GM18867 (cell line): ENCODE measurements at regions not wholly inside any gene's neighbourhood (a gene's known extent, or its start where the extent isn't known, plus 50 kb on each side); places are given as distances from the start of the nearest gene placed in this dataset.
"Not testable (repeated sequence)": the region's sequence is repeated elsewhere in the genome, so short reads cannot be mapped to it uniquely, and the experiment has no call there.

ENCODE experiments used
- ATAC-seq: cut with Tn5 transposase; IDR thresholded peaks from one replicate; pipeline ENCODE4 v1.9.1; 2021; ENCODE audit warnings: mild to moderate bottlenecking, moderate library complexity; ENCODE audit not compliant: unreplicated experiment

DNA sequence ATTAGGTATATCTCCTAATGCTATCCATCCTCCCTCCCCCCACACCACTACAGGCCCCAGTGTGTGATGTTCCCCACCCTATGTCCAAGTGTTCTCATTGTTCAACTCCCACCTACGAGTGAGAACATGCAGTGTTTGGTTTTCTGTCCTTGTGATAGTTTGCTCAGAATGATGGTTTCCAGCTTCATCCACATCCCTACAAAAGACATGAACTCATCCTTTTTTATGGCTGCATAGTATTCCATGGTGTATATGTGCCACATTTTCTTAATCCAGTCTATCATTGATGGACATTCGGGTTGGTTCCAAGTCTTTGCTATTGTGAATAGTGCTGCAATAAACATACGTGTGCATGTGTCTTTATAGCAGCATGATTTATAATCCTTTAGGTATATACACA lies 53.8 kb upstream of the HIVEP2 start:
- ATAC-seq: not testable (repeated sequence)

- no peak for ATAC-seq
These were observed 55.8 kb upstream of the HIVEP2 start for GRCh38 chr6:143000811-143001210.

- no peak for ATAC-seq
These were observed 57.7 kb upstream of the HIVEP2 start for GRCh38 chr6:143002686-143003085.

GRCh38 chr6:143003676-143004075 lies 57.0 kb upstream of the AIG1 start:
- no peak for ATAC-seq

- ATAC-seq: no peak
These were observed 54.9 kb upstream of the AIG1 start for GRCh38 chr6:143005816-143006215.

GRCh38 chr6:143006787-143007186 lies 53.9 kb upstream of the AIG1 start:
- ATAC-seq: peak; percentile 47

DNA sequence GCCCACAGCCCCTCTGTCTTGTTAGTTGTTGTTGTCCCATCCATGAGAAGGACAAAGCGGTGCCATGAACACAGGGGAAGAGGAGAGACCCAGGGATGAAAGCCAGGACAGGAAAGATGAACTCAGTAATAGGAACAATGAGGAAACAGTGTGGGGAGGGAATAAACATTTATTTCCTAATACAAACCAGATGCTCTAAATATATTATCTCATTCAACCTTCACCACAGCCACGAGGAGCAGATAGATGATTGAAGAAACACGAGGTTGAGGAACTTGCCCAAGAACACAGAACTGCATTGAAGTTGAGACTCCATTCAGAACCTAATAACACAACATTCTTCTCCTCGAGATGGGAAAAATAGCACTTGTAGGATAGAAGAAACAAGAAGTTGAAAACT lies 53.0 kb upstream of the AIG1 start:
- ATAC-seq: no peak

- no peak for ATAC-seq
These were observed 50.8 kb upstream of the AIG1 start for GRCh38 chr6:143009851-143010250.
